GM12891 (cell line): ENCODE measurements at regions not wholly inside any gene's neighbourhood (a gene's known extent, or its start where the extent isn't known, plus 50 kb on each side); places are given as distances from the start of the nearest gene placed in this dataset.

Source experiments
- POLR2A ChIP-seq: IDR thresholded peaks from 2 replicates; pipeline ENCODE4 v1.6.1; 2011; ENCODE audit warnings: low read depth, low read length, control low read depth
- POLR2AphosphoS5 ChIP-seq: IDR thresholded peaks from 2 replicates; pipeline ENCODE4 v1.6.1; 2011; ENCODE audit warnings: low read depth, low read length, control low read depth
- SPI1 ChIP-seq: IDR thresholded peaks from 2 replicates; pipeline ENCODE4 v1.6.1; 2011; ENCODE audit warnings: low read depth, low read length, control low read depth
- TAF1 ChIP-seq: IDR thresholded peaks from 2 replicates; pipeline ENCODE4 v1.6.1; 2011; ENCODE audit warnings: low read depth, low read length, control low read depth

- TF ChIP-seq POLR2A (no peak), TAF1 (no peak), POLR2AphosphoS5 (no peak), SPI1 (no peak)
These were observed 168.4 kb upstream of the ARRDC4 start for GRCh38 chr15:97791824-97792792.
